Lower leg skin (tissue), 3 donors: ENCODE measurements at regions not wholly inside any gene's neighbourhood (a gene's known extent, or its start where the extent isn't known, plus 50 kb on each side); places are given as distances from the start of the nearest gene placed in this dataset.
"Not testable (repeated sequence)": the region's sequence is repeated elsewhere in the genome, so short reads cannot be mapped to it uniquely, and the experiment has no call there.

ENCODE experiments used
- POLR2A ChIP-seq, 2 donors: fragments of 450-650 bp; IDR thresholded peaks; one replicate each; pipeline ENCODE4 v1.6.1; 2016 to 2017; ENCODE audit warnings: antibody characterized with exemption in 2 of 2, mild to moderate bottlenecking in 1 of 2, moderate library complexity in 1 of 2
- TF ChIP-seq, protein P1 (sequence below), 3 donors: fragments of 450-650 bp; IDR thresholded peaks; one replicate each; pipeline ENCODE4 v1.5.1; 2016; ENCODE audit warnings: antibody characterized with exemption in 3 of 3, mild to moderate bottlenecking in 3 of 3, moderate library complexity in 2 of 3

DNA sequence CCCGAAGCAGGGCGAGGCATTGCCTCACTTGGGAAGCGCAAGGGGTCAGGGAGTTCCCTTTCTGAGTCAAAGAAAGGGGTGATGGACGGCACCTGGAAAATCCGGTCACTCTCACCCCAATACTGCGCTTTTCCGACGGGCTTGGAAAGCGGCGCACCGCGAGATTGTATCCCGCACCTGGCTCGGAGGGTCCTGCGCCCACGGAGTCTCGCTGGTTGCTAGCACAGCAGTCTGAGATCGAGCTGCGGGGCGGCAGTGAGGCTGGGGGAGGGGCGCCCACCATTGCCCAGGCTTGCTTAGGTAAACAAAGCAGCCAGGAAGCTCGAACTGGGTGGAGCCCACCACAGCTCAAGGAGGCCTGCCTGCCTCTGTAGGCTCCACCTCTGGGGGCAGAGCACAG is 310.0 kb downstream of the FOXO1 start:
- not testable (repeated sequence) for TF ChIP-seq POLR2A (IDR thresholded peaks at IDR 0.05)
- TF ChIP-seq, protein P1, sequence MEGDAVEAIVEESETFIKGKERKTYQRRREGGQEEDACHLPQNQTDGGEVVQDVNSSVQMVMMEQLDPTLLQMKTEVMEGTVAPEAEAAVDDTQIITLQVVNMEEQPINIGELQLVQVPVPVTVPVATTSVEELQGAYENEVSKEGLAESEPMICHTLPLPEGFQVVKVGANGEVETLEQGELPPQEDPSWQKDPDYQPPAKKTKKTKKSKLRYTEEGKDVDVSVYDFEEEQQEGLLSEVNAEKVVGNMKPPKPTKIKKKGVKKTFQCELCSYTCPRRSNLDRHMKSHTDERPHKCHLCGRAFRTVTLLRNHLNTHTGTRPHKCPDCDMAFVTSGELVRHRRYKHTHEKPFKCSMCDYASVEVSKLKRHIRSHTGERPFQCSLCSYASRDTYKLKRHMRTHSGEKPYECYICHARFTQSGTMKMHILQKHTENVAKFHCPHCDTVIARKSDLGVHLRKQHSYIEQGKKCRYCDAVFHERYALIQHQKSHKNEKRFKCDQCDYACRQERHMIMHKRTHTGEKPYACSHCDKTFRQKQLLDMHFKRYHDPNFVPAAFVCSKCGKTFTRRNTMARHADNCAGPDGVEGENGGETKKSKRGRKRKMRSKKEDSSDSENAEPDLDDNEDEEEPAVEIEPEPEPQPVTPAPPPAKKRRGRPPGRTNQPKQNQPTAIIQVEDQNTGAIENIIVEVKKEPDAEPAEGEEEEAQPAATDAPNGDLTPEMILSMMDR (IDR thresholded peaks at IDR 0.05), result not testable (repeated sequence)
